DOHH2 (cell line): ENCODE measurements at regions not wholly inside any gene's neighbourhood (a gene's known extent, or its start where the extent isn't known, plus 50 kb on each side); places are given as distances from the start of the nearest gene placed in this dataset.
"Not testable (repeated sequence)": the region's sequence is repeated elsewhere in the genome, so short reads cannot be mapped to it uniquely, and the experiment has no call there.

Experiments
- H3F3A ChIP-seq: fragments of 200-600 bp; sonication (generic), shearing (Covaris generic); 2 replicates; pipeline ENCODE4 v1.6.0; 2016; ENCODE audit warnings: antibody characterized with exemption, mild to moderate bottlenecking; ENCODE audit not compliant: control insufficient read depth, insufficient read depth
- H3K27ac ChIP-seq: fragments of 200-600 bp; sonication (generic); 2 replicates; pipeline ENCODE4 v1.5.1; 2014; ENCODE audit warnings: low read depth, mild to moderate bottlenecking, low read length, moderate library complexity
- H3K27me3 ChIP-seq: fragments of 200-600 bp; sonication (generic); 2 replicates; pipeline ENCODE4 v1.6.1; 2014; ENCODE audit warnings: mild to moderate bottlenecking, low read length, mixed read lengths; ENCODE audit not compliant: control insufficient read depth
- H3K36me3 ChIP-seq: fragments of 200-600 bp; sonication (generic); 2 replicates; pipeline ENCODE4 v1.6.1; 2014; ENCODE audit warnings: mild to moderate bottlenecking, low read length, moderate library complexity, mixed read lengths; ENCODE audit not compliant: control insufficient read depth
- H3K4me1 ChIP-seq: fragments of 200-600 bp; sonication (generic); 2 replicates; pipeline ENCODE4 v1.6.1; 2014; ENCODE audit warnings: mild to moderate bottlenecking, low read length, mixed read lengths; ENCODE audit not compliant: control insufficient read depth
- H3K4me2 ChIP-seq: fragments of 200-600 bp; sonication (generic); 2 replicates; pipeline ENCODE4 v1.6.0; 2014; ENCODE audit warnings: mild to moderate bottlenecking, low read length, moderate library complexity
- H3K4me3 ChIP-seq: fragments of 200-600 bp; sonication (generic); 2 replicates; pipeline ENCODE4 v1.5.1; 2014; ENCODE audit warnings: mild to moderate bottlenecking, low read length, mixed read lengths
- H3K79me2 ChIP-seq: fragments of 200-600 bp; sonication (generic); 2 replicates; pipeline ENCODE4 v1.6.1; 2014; ENCODE audit warnings: mild to moderate bottlenecking, low read length, mixed read lengths; ENCODE audit not compliant: control insufficient read depth
- H3K9me2 ChIP-seq: fragments of 200-600 bp; sonication (generic); replicated peaks from 2 replicates; pipeline ENCODE4 v1.6.1; 2014; ENCODE audit warnings: mild to moderate bottlenecking, low read length, mixed read lengths; ENCODE audit not compliant: control insufficient read depth
- H3K9me3 ChIP-seq: fragments of 200-600 bp; sonication (generic); 2 replicates; pipeline ENCODE4 v1.6.1; 2014; ENCODE audit warnings: antibody characterized with exemption, low read length, mixed read lengths; ENCODE audit not compliant: control insufficient read depth, insufficient read depth
- H4K20me1 ChIP-seq: fragments of 200-600 bp; sonication (generic); 2 replicates; pipeline ENCODE4 v1.6.0; 2014; ENCODE audit warnings: low read depth, mild to moderate bottlenecking, antibody characterized with exemption, low read length, moderate library complexity; ENCODE audit not compliant: control insufficient read depth, insufficient read depth
- EZH2phosphoT487 ChIP-seq: fragments of 200-600 bp; sonication (generic); IDR thresholded peaks from 2 replicates; pipeline ENCODE4 v1.6.1; 2017; ENCODE audit warnings: borderline replicate concordance, mild to moderate bottlenecking, antibody characterized with exemption, low read length, moderate library complexity, mixed read lengths
- TF ChIP-seq, protein P1 (sequence below): fragments of 200-600 bp; sonication (generic); IDR thresholded peaks from one replicate; pipeline ENCODE4 v1.5.1; 2014; ENCODE audit warnings: antibody characterized with exemption, mild to moderate bottlenecking, low read depth, low read length; ENCODE audit not compliant: poor library complexity, severe bottlenecking

DNA sequence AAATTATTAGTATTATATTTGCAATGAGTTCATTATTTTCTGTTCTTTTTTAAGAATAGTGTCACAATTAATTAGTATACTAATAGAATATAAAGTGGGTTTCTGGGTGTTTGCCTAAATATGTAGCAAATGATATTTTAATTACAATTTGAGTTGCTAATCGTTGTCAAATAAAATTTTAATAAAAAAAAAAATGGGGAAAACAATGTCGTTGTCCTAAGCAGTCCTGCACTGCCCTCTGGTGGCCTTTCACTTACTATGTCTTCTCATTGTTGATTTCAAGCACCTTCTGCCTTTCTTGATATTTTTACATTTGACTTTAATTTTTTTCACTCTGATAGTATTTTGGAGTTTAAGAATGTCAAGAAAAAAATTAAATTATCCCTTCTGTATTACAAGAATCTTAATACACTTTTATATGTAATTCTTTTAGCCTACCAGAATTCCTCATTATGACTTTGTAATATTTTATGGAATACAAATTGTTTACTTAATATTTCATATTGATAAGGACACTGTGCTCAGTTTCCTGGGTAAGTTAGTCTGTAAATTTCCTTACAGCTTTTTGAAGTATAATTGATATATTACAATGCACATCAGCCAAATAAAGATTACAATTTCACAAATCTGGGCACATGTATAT, 104.5 kb upstream of the FMN2 start:
- Histone ChIP-seq H3K79me2 (no peaks in the 10 kb centered on the region), H3K36me3 (no peaks in the 10 kb centered on the region), H4K20me1 (no peaks in the 10 kb centered on the region), H3K9me2 (no peaks in the 10 kb centered on the region), H3K27ac (no peak overlapping the region), H3K27me3 (no peaks in the 10 kb centered on the region), H3K4me2 (no peak overlapping the region), H3K4me3 (no peak overlapping the region), H3F3A (no peaks in the 10 kb centered on the region), H3K9me3 (peaks cover 22% of the 10 kb centered on the region; the same call in 1 of the 2 replicates), H3K4me1 (no peaks in the 10 kb centered on the region)
- TF ChIP-seq, protein P1, sequence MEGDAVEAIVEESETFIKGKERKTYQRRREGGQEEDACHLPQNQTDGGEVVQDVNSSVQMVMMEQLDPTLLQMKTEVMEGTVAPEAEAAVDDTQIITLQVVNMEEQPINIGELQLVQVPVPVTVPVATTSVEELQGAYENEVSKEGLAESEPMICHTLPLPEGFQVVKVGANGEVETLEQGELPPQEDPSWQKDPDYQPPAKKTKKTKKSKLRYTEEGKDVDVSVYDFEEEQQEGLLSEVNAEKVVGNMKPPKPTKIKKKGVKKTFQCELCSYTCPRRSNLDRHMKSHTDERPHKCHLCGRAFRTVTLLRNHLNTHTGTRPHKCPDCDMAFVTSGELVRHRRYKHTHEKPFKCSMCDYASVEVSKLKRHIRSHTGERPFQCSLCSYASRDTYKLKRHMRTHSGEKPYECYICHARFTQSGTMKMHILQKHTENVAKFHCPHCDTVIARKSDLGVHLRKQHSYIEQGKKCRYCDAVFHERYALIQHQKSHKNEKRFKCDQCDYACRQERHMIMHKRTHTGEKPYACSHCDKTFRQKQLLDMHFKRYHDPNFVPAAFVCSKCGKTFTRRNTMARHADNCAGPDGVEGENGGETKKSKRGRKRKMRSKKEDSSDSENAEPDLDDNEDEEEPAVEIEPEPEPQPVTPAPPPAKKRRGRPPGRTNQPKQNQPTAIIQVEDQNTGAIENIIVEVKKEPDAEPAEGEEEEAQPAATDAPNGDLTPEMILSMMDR, result peak; percentile 56
- TF ChIP-seq EZH2phosphoT487, result no peak

DNA sequence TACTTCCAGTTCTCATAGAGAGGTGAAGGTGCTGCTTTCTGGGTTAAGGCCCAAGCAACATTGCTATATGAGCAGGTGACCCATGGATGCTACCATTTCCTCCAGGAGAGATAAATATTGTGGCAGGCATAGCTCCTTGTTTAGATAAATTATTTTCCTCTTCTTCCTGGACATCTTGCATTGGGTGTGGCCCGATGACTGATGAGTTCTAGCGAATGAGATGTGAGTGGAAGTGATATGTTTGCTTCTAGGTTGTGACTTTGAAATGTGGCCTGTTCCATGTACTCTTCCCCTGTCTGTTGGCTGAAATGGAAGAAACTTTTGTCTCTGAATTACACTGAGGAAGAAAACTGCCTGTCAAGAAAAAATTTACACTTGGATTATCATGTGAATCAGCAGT, 101.7 kb upstream of the FMN2 start:
- no peaks in the 10 kb centered on the region for H4K20me1 ChIP-seq
- H3K27me3 ChIP-seq, result 0 out of 2 replicates have a peak, but pooled peaks cover 2% of the 10 kb centered on the region
- no peak overlapping the region for H3K27ac ChIP-seq
- no peak overlapping the region for H3K4me2 ChIP-seq
- peaks cover 12% of the 10 kb centered on the region; the same call in 1 of the 2 replicates for H3K9me3 ChIP-seq
- no peaks in the 10 kb centered on the region for H3F3A ChIP-seq
- H3K4me1 ChIP-seq, result no peaks in the 10 kb centered on the region
- H3K79me2 ChIP-seq, result no peaks in the 10 kb centered on the region
- H3K4me3 ChIP-seq, result no peak overlapping the region
- no peaks in the 10 kb centered on the region for H3K9me2 ChIP-seq
- H3K36me3 ChIP-seq, result no peaks in the 10 kb centered on the region
- no peak for TF ChIP-seq EZH2phosphoT487
- TF ChIP-seq, protein P1, result no peak

DNA sequence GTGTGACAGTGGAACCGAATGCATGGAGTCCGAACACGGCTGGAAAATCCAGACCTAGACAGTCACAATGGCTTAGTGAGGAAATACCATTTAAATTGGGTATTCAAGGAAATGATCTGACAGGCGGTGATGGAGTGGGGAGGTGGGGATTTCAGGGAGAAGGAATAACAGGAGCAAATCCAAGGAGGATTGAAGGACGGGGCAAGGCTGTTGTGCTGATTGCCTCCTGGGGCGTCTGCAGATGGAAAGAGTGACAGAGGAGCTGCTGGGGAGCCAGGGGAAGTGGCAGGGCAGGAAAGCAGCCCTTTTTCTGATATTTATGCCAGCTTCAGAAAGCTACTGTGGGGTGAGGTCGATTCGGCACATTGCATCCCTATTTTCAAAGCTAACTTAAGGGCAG, 99.1 kb upstream of the FMN2 start:
- H3K4me1 ChIP-seq, H3K27ac ChIP-seq, H3K4me3 ChIP-seq, H3K9me3 ChIP-seq, H3K36me3 ChIP-seq, H3K9me2 ChIP-seq, H4K20me1 ChIP-seq, H3K4me2 ChIP-seq, H3K79me2 ChIP-seq, H3F3A ChIP-seq, H3K27me3 ChIP-seq: not testable (repeated sequence)

DNA sequence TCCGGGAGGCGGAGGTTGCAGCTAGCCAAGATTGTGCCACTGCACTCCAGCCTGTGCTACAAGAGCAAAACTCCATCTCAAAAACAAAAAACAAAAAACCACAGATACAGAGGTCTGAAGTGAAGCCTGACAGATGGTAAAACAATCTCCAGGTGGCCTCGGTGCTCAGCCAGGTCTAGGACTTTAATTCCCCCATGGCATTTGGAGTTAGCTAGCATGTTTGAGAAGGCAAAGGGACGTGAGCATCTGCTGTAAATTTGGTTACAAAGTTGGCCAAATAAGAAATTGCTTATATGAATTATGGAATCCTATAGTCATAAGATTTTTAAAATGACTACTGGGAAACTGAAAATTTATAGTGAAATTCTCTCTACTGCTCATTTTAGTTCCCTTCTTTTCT, 98.3 kb upstream of the FMN2 start:
- Histone ChIP-seq H3F3A (no peaks in the 10 kb centered on the region), H3K27ac (no peak overlapping the region), H3K9me3 (no peaks in the 10 kb centered on the region), H3K79me2 (no peaks in the 10 kb centered on the region), H3K4me1 (no peaks in the 10 kb centered on the region), H3K4me3 (no peak overlapping the region), H3K27me3 (0 out of 2 replicates have a peak, but pooled peaks cover 2% of the 10 kb centered on the region), H3K4me2 (no peak overlapping the region), H3K9me2 (no peaks in the 10 kb centered on the region), H4K20me1 (no peaks in the 10 kb centered on the region), H3K36me3 (no peaks in the 10 kb centered on the region)
- TF ChIP-seq, protein P1, result no peak
- TF ChIP-seq EZH2phosphoT487, result no peak
